ENCODE measurements at regions not wholly inside any gene's neighbourhood (a gene's known extent, or its start where the extent isn't known, plus 50 kb on each side); places are given as distances from the start of the nearest gene placed in this dataset.
"Not testable (repeated sequence)": the region's sequence is repeated elsewhere in the genome, so short reads cannot be mapped to it uniquely, and the experiment has no call there.

- peak; percentile 18 for DNase-seq (ENCODE audit: low spot score)
These were observed 60.8 kb upstream of the CCDC179 start for GRCh38 chr11:22920939-22921565.

- DNase-seq (ENCODE audit: low spot score), result no peak
These were observed 62.4 kb upstream of the CCDC179 start for GRCh38 chr11:22922672-22923071.

GRCh38 chr11:22923561-22923960 lies 63.3 kb upstream of the CCDC179 start:
- no peak for DNase-seq (ENCODE audit: low spot score)

- DNase-seq (ENCODE audit: low spot score), result no peak
These were observed 66.1 kb upstream of the CCDC179 start for GRCh38 chr11:22926341-22926740.

GRCh38 chr11:22927793-22928192 lies 67.5 kb upstream of the CCDC179 start:
- DNase-seq (ENCODE audit: low spot score), result no peak

GRCh38 chr11:22928207-22928917 lies 68.1 kb upstream of the CCDC179 start:
- DNase-seq (ENCODE audit: low spot score), result no peak

- no peak for DNase-seq (ENCODE audit: low spot score)
These were observed 70.7 kb upstream of the CCDC179 start for GRCh38 chr11:22930816-22931594.

- no peak for DNase-seq (ENCODE audit: low spot score)
These were observed 78.4 kb upstream of the CCDC179 start for GRCh38 chr11:22938691-22939090.

- not testable (repeated sequence) for DNase-seq (ENCODE audit: low spot score)
These were observed 81.3 kb upstream of the CCDC179 start for GRCh38 chr11:22941544-22941943.

- no peak for DNase-seq (ENCODE audit: low spot score)
These were observed 97.5 kb upstream of the CCDC179 start for GRCh38 chr11:22957786-22958185.

GRCh38 chr11:22974251-22974650 lies 114.0 kb upstream of the CCDC179 start:
- DNase-seq (ENCODE audit: low spot score), result no peak

GRCh38 chr11:22976146-22976545 lies 115.9 kb upstream of the CCDC179 start:
- DNase-seq (ENCODE audit: low spot score), result no peak

GRCh38 chr11:22982903-22983302 lies 122.6 kb upstream of the CCDC179 start:
- no peak for DNase-seq (ENCODE audit: low spot score)

- no peak for DNase-seq (ENCODE audit: low spot score)
These were observed 123.8 kb upstream of the CCDC179 start for GRCh38 chr11:22984045-22984444.

- DNase-seq (ENCODE audit: low spot score), result no peak
These were observed 129.1 kb upstream of the CCDC179 start for GRCh38 chr11:22989371-22989770.

- DNase-seq (ENCODE audit: low spot score), result no peak
These were observed 130.9 kb upstream of the CCDC179 start for GRCh38 chr11:22991196-22991595.

- no peak for DNase-seq (ENCODE audit: low spot score)
These were observed 146.5 kb upstream of the CCDC179 start for GRCh38 chr11:23006730-23007129.

- DNase-seq (ENCODE audit: low spot score), result no peak
These were observed 150.6 kb upstream of the CCDC179 start for GRCh38 chr11:23010790-23011335.

GRCh38 chr11:23012930-23013329 lies 152.7 kb upstream of the CCDC179 start:
- no peak for DNase-seq (ENCODE audit: low spot score)

GRCh38 chr11:23013509-23013908 lies 153.2 kb upstream of the CCDC179 start:
- DNase-seq (ENCODE audit: low spot score), result no peak

GRCh38 chr11:23021287-23021863 lies 161.1 kb upstream of the CCDC179 start:
- peak; percentile 18 for DNase-seq (ENCODE audit: low spot score)

GRCh38 chr11:23022854-23023253 lies 162.6 kb upstream of the CCDC179 start:
- DNase-seq (ENCODE audit: low spot score), result no peak
